GM19043 (cell line): ENCODE measurements at regions not wholly inside any gene's neighbourhood (a gene's known extent, or its start where the extent isn't known, plus 50 kb on each side); places are given as distances from the start of the nearest gene placed in this dataset.

ENCODE experiments used
- ATAC-seq: cut with Tn5 transposase; IDR thresholded peaks from one replicate; pipeline ENCODE4 v1.9.1; 2021; ENCODE audit warnings: low read depth; ENCODE audit not compliant: unreplicated experiment

DNA sequence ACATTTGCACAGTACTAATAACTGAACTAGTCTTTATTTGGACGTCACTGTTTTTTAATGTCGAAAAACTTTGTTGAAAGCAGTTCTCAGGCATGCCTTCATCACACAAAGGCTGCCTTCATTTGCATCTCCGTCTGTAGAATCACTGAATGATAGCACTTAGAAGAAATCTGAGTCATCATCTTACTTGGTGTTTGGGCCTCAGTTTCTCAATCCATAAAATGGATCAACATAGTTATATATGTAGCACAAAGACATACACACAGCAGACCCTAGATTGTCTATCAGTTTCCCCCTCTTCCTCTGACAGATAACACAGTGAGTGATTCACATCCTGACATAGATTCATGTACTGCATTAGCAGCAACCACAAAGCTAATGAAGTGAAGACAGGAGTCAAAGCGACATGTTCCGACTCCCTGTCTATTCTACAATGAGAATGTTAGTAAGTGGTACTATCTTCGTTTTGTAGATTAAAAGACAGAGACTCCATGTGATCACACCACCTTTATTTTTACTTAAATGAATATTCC lies 80.4 kb upstream of the PDE10A start:
- no peak for ATAC-seq

DNA sequence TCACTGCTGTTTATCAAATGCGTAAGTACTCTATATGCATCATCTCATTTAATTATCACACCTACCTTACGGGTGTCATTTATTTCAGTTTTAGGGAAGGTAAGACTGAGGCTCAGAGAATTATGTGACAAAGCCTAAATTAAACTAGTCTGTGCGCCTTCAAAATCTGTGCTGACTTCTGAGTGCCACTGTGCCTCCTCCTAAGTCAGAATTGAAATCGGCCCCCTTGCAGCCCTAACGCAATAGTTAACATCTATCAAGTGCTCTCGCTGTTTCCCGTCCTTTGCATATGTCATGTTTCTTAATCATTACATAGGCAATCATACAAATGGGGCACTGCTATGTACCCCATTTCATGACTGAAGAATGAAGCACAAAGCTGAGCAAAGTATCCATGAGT lies 79.0 kb upstream of the PDE10A start:
- ATAC-seq: no peak

DNA sequence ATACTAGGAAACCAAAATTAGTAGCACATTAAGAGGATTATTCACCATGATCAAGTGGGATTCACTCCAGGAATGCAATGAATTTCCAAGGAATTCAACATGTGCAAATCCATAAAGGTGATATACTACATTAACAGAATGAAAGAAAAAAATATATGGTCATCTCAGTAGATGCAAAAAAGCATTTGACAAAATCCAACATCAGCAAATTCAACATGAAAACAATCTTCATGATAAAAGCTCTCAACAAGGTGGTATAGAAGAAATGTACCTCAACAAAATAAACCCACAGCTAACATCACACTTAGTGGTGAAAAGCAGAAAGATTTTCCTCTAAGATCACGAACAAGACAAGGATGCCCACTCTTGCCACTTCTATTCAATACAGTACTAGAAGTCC lies 74.4 kb upstream of the PDE10A start:
- ATAC-seq: no peak

DNA sequence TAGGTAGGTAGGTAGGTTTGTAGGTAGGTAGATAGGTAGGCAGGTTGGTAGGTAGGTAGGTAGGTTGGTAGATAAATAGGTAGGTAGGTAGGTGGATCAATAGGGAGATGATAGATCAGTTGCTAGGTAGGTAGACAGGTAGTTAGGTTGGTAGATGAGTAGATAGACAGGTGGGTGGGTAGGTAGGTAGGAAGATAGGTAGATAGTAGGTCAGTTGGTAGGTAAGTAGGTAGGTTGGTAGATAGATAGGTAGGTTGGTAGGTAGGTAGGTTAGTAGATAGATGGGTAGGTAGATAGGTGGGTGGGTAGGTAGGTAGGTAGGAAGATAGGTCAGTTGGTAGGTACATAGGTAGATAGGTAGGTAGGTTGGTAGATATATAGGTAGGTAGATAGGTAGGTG lies 72.0 kb upstream of the PDE10A start:
- ATAC-seq: no peak

DNA sequence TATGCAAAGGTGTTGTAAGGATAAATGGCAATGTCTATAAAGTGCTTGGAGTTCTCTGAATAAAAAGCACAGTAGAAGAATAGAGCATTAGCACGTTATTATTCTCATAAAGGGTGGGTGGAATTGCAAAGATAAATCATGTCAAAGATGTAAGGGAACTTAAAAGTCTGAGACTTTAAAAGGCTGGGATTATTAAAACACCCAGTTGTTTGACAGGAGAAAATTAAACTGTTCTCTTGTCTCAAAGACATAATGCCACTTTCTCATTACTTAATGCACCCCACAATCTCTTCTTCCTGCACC lies 70.4 kb upstream of the PDE10A start:
- no peak for ATAC-seq

DNA sequence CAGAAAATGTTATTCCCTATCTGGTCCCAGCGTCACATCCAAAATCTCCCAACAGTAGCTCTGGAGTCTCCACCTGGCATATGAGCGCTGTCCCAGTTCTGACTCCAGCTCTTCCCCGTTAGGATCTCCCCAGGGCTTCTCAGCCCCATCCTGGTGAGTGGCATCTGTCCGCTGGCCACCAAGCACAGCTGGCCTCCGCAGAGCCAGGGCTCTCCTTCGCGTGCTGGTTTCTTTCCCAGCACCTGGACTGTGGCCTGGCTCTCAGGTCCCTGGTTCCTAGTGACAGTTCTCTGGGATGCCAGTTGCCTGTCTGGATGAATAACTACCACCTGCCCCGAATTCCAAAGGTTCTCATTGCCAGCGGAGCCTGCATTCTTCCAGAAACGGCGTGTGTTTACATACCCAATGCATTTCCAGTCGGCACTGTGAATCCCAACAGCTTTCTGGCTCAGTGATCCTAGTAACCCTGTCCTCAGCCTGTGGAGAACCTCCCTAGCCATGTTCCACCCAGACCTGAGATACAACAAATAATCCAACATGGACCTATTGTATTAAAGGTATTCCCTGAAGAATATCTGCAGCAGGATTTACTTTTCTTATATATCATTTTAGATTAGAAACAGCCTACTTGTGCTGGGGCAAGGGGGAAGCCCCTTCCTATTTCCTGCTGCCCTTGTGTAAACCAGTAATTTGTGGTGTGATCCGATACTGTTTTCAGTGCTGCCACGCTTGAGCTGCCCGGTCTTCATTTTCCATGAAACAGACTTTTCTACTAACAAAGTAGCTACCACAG lies 69.9 kb upstream of the PDE10A start:
- ATAC-seq: peak; percentile 92

DNA sequence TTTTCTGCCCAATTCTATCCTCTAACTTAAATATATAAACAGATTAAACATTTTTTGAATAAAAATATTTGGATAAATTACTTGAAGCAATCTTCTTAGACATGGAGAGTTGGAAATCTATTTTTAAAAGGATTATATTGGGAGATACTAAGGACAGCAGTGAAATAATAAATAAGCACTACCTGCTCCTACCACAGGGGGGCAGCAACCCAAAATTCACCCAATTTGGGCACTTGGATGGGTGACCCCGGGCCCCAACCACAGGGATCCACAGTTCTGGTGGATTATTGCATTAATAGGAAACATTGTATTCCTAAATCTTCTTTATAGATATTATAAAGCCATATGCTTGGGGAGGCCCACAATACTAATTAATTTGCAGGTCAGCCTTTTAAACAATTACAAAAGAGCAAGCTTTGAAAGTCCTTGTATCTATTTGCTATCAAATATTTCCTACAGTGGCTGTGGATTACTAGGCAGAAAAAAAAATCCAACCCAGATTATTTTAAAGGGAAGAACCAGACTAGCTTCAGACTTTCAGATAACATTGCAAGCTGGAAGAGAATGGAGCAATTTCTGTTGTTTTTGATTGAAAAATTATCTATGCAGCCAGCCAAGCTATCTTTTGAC lies 66.4 kb upstream of the PDE10A start:
- ATAC-seq: no peak

DNA sequence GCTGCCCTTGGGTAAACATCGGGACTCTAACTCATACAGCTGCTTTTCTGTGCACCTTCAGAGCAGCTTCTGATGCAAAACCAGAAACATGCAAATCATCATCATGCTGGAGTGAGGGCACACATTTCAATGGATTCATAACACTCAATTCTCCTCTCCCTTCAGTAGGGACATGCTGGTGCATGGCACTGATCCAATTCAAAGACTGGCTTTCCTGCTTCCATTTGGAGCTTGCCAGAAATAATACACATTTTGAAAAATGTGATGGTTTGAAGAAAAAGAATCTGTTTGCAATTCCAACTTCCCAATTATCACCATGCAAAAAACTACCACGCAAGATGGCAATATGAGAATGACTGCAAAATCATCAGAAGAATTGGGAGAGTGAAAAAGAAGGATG lies 65.2 kb upstream of the PDE10A start:
- ATAC-seq: no peak

DNA sequence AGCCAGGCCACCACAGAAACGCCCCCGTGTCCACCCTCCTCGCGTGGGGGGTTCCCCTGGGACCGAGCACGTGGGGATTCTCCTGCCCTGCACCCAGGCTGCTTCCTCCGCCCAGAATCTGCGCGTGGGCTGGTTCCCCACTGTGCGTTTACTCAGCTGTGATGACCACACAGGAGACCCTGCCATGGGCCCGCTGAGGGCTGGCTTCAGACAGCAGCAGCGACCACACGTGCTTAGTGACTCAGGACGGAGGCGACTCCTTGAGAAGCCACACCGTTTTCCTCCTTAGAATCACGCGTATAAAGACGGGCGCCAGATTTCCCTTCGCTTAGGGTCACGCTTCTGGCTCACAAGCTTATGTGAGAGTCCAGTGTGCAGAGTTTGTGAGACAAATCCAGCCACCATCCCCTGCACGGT lies 63.9 kb upstream of the PDE10A start:
- no peak for ATAC-seq

DNA sequence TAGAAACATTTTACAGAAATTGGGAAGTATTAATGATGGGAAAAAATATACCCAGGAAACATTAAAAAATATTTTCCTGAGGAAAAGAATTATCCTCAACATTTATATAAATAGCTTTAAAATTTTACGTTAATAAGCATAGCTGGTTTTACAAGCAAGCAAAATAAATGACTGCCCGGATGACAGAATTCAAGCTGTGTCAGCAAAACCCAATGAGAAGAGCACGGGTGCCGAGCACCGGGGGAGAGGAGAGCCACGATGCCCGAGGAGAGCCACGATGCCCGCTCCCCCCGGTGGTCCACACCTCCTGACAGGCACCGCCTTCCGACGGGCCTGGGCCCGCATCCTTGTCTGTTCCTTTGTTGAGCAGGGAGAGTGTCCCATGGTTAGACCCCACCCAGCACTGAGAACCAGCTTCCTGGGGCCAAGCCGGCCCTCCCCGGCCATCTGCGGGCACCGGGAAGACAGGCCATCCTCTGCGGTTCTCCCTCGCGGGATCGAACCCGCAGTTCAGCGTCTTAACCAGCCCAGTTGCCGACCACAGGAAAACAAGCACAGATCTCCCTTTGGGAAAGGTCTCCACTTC lies 63.3 kb upstream of the PDE10A start:
- no peak for ATAC-seq

DNA sequence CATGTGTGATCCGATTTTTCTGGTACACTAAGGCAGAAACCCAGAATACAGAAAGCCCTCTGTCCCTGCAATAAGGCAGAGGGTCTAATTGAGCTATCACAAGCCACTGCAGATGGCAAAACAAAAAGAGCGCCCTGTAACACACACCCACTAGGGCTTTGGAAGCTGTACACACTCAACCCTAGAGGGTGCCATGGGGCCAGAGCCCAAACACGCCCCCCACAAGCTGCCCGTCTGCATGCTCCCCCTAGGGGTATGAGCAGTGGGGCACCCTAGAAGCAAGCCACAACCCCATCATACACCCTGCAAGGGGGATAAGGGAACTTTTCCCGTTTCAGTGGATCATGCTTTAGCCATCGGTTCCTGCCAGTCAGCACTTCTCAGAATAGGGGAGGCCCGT lies 62.2 kb upstream of the PDE10A start:
- ATAC-seq: no peak

DNA sequence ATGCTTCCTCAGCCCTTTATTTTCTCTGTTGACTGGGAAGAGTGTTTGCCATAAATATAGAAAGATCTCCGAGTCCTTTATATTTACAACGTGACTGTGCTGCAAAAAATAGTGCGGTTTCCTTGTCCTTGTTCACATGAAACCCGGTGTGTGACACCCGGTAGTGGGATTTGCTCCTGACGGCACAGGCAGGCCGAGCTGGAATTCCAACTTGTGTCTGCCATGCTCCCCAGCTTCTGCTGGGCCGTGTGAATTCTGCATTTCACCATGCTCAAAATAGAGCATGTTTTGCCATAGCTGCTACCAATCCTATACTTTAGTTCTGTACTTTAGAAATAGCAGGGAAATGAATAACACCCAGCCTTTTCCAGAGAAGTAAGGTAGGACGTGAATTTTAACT lies 60.3 kb upstream of the PDE10A start:
- no peak for ATAC-seq

DNA sequence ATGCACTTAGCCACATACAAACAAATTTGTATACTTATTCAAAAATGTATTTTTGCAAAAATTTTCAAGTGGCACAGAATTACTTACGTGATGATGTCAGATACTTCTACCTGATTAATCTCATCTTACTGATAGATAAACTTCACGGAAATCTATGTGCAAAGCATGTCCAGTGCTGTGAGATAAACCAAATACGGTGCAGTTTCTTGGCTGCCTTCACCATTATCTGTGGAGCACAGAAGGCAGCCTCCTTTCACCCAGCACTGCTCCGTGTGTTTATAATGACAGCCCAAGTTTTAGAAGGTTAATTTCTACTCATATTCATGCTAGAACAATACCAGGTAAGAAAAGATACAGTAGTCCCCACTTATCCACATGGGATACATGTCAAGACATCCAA lies 59.0 kb upstream of the PDE10A start:
- no peak for ATAC-seq

DNA sequence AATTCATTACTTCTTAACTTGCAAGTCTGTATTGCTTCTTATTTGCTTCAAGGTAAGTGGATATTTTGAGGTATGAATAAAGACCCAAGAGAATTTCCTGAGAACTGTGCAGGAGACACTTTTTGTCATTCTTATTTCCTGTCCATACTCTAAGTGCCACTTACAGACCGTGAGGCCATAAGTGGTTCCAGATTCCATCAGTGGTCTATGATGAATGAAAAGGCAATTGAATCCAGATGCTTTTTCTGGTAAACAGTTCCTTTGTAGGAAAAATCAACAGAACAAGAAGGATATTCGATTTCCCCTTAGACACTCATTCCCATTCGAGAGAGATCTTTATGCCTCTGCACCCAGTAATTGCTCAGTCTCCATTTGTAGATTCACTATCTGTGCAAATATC lies 58.3 kb upstream of the PDE10A start:
- ATAC-seq: no peak

DNA sequence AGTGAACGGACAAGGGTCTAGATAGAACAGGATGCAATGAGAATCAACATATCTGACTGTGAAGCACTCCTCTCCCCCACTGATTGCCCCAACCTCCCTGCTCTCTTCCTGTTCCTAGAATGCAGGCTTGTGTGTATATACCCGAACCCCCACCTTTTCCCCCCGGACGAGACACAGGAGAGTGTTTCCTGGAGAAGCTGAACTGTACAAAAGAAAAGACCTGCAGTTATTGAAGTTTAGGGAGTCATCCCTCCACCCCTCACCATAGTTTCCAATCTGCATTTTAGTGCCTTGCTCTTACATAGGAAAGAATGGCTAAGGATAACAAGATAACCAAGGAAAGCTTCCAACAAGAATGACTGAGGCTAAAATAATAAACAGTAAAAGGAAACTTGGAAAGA lies 55.5 kb upstream of the PDE10A start:
- no peak for ATAC-seq

DNA sequence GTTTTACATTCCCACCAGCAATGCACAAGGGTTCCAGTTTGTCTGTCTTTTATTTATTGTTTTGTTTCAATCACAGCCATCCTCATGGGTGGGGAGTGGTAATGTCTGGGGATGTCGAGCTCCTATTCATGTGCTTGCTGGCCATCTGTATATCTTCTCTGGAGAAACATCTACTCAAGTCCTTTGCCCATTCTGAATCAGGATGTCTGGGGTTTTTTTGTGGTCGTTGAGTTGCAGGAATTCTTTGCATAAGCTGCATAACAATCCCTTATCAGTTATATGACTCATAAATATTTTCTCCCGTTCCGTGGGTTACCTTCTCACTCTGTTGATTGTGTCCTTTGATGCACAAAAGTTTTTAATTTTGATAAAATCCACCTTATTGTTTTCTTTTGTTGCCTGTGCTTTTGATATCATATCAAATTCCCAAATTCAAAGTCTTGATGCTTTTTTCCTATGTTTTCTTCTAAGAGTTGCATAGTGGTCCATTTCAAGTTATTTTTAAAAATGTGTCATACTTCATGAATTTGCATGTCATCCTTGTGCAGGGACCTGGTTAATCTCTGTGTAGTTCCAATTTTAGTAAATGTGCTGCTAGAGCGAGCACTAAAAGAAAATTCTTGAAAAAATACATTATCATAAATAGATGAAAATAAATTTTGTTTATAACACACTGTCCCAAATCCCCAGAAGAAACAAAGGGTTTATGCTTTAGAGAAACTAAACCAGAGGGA lies 54.9 kb upstream of the PDE10A start:
- no peak for ATAC-seq

DNA sequence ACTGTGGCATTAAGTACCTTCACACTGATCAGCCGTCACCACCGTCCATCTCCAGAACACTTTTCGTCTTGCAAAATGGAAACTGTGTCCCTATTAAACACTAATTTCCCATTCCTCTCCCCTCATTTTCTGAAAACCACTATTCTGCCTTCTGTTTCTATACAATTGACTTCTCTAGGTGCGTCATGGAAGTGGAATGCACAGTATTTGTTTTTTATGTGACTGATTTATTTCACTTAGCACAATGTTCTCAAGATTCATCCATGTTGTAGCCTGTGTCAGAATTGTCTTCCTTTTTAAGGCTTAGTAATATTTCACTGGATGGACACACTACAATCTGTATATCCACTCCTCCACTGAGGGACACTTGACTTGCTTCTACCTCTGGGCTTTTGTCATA lies 53.8 kb upstream of the PDE10A start:
- no peak for ATAC-seq

DNA sequence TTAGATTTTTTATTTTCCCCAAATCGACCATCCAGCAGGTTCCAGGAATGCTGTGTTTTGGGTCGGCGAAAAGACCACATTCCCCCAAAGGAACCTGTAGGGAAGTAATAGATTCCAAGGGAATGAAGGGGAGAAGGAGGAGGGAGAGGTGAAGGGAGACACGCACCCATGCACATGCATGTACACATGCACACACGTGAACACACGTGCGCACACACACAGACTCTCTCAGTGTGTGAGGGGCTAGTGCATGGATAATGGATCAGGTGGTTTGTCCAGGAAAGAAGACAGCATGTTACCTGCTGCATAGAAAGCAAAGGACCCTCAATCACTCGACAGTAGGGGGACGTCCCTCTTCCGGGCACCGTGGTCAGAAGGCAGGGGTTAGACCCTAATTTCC lies 52.4 kb upstream of the PDE10A start:
- no peak for ATAC-seq

DNA sequence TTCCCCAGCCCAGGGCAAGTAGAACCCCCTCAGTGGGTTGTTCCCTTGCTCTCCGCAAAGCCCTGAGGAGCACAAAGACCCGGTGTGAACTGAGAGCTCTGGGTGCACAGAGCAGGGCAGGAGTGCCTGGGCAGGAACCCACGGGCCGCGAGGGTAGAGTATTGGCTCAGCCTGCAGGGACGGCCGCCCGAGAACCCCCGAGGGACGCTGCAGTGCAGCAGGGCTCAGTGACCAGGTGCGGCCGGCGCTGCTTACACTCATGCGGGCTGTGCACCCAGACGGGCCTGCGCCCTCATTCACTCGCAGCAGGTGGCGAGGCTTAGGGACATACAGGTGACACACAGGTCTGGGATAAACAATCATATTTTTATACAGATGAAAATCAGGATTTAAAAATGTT lies 51.9 kb upstream of the PDE10A start:
- no peak for ATAC-seq

DNA sequence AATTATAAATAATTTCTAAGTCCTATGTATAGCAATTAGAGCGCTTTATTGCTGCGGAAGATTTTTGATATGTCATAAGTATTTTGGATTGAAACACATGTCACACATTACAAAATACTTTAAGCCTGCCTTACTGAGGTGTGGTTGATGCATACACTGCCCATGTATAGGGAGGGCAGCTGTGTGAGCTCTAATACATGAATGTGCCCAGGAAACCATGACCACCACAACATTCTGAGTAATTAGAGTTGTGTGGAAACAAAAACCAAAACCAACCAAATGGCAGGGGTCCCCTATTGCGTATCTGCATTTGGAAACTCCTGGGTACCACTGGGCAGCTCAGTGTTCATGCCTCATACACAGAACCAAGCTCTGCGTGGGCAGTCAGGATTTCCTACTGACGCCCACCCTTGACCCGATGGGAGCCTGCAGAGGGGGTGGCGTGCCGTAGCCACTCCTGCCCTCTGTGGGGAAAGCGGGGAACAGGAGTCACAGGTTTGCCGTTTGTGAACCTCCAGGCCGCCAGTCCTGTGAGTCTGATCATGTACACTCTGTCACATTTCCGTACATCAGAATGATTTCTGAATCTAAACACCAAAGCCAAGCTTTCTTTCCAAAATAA lies 50.9 kb upstream of the PDE10A start:
- ATAC-seq: no peak
